ENCODE measurements at regions not wholly inside any gene's neighbourhood (a gene's known extent, or its start where the extent isn't known, plus 50 kb on each side); places are given as distances from the start of the nearest gene placed in this dataset.

GRCh38 chr13:23516702-23517101, 53.5 kb upstream of the TNFRSF19 start:
- no peak for TF ChIP-seq USF1 (IDR thresholded peaks at IDR 0.05)
- TF ChIP-seq TCF12 (IDR thresholded peaks at IDR 0.05; ENCODE audit: low read depth), result no peak

- no peak for TF ChIP-seq USF1 (IDR thresholded peaks at IDR 0.05)
- no peak for TF ChIP-seq CREB1 (IDR thresholded peaks at IDR 0.05; ENCODE audit: low read depth)
- no peak for TF ChIP-seq EGR1 (IDR thresholded peaks at IDR 0.05)
- TF ChIP-seq TAF1 (IDR thresholded peaks at IDR 0.05; ENCODE audit: low read depth), result no peak
- TF ChIP-seq NFIC (IDR thresholded peaks at IDR 0.05), result no peak
- TF ChIP-seq, protein P1, sequence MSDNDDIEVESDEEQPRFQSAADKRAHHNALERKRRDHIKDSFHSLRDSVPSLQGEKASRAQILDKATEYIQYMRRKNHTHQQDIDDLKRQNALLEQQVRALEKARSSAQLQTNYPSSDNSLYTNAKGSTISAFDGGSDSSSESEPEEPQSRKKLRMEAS (IDR thresholded peaks at IDR 0.05), result no peak
- no peak for TF ChIP-seq EP300 (IDR thresholded peaks at IDR 0.05; ENCODE audit: borderline replicate concordance)
- TF ChIP-seq, protein P2, sequence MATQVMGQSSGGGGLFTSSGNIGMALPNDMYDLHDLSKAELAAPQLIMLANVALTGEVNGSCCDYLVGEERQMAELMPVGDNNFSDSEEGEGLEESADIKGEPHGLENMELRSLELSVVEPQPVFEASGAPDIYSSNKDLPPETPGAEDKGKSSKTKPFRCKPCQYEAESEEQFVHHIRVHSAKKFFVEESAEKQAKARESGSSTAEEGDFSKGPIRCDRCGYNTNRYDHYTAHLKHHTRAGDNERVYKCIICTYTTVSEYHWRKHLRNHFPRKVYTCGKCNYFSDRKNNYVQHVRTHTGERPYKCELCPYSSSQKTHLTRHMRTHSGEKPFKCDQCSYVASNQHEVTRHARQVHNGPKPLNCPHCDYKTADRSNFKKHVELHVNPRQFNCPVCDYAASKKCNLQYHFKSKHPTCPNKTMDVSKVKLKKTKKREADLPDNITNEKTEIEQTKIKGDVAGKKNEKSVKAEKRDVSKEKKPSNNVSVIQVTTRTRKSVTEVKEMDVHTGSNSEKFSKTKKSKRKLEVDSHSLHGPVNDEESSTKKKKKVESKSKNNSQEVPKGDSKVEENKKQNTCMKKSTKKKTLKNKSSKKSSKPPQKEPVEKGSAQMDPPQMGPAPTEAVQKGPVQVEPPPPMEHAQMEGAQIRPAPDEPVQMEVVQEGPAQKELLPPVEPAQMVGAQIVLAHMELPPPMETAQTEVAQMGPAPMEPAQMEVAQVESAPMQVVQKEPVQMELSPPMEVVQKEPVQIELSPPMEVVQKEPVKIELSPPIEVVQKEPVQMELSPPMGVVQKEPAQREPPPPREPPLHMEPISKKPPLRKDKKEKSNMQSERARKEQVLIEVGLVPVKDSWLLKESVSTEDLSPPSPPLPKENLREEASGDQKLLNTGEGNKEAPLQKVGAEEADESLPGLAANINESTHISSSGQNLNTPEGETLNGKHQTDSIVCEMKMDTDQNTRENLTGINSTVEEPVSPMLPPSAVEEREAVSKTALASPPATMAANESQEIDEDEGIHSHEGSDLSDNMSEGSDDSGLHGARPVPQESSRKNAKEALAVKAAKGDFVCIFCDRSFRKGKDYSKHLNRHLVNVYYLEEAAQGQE (IDR thresholded peaks at IDR 0.05; ENCODE audit: low read depth), result no peak
- no peak for TF ChIP-seq TEAD4 (IDR thresholded peaks at IDR 0.05)
- no peak for TF ChIP-seq ZBTB7A (IDR thresholded peaks at IDR 0.05; ENCODE audit: low read depth)
- TF ChIP-seq TCF12 (IDR thresholded peaks at IDR 0.05; ENCODE audit: low read depth), result no peak
- TF ChIP-seq RAD21 (IDR thresholded peaks at IDR 0.05; ENCODE audit: low read depth), result no peak
- TF ChIP-seq YY1 (IDR thresholded peaks at IDR 0.05; ENCODE audit: low read depth), result no peak
- TF ChIP-seq CEBPB (IDR thresholded peaks at IDR 0.05), result no peak
These were observed 52.0 kb upstream of the TNFRSF19 start for GRCh38 chr13:23518231-23518630.

All from Ishikawa (cell line).